Muscle of back (tissue), 3 donors: ENCODE measurements at regions not wholly inside any gene's neighbourhood (a gene's known extent, or its start where the extent isn't known, plus 50 kb on each side); places are given as distances from the start of the nearest gene placed in this dataset.

Experiments
- DNase-seq, 3 donors: peaks; one replicate each; pipeline versions ENCODE4 v3.0.0 to v3.0.0-alpha.2; 2013

DNA sequence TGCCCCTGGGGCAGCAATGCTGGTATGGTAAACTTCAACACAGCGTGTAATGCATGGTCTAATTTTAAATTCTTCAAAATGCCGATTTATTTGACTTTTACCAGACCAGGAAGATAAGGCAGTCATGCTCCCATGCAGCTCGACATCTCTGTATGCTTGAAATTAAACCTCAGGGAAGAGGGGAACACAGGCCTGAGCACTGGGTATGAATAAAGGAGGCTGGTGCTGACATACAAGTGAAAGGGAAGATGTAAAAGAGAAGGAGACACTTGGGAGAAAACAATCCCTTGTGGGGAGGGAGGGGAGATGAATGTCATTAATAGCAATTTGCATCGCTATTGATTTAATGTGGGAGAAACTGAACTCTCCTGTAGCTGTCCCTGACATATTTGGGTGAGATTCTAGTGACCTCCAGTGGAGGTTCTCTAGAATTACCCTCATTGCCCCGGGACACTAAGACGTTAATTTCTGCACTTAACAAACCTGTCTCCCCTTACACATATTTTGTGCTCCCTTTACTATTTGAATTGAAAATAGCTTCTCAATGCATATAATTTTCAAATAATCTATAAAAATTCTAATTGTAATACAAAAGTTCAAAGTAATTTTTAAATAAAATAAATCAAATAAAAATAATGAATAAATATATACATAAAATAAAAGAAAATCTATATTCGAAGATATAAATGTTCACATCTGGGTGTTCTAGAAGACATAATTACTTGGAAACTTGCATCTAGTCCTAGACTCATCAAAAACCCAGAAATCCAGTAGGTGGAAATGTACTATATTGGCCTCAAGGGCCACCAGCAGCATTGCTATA, 283.1 kb downstream of the LMX1A start:
- peak in 2 of 3 donors; percentile 60 to 73 for DNase-seq

DNA sequence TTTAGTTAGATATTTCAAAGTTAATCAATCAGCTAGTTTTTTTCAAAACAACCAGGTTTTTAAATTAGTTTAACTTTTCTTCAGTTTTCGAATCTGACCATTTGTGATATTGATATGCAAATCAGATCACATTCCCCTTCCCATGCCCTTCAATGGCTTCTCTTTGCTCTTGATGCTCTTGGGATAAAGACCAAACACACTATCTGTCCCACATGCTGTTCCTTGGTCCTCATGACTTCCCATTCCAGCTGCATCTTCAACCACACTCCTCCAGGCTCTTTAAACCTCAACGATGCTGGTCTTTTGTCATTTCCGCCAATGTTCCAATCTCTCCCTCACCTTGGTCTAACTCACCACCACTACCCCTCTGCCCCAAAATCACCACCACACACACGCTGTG, 285.8 kb downstream of the LMX1A start:
- DNase-seq: no peak

DNA sequence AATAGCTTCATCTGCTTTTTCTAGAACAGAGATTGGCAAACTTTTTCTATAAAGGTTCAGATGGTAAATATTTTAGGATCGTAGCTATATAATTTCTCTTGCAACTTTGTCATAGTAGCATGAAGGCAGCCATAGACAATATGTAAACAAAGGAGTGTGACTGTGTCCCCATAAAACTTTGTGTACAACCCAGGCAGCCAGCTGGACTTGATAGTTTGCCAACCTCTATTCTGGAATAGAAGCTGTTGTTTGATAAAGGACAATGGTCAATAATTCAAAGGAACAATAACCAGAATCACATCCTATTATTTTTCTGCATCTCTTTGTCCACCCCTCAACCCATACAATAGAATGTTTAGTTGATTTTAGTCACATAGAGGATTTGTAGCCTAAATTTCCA, 286.7 kb downstream of the LMX1A start:
- no peak for DNase-seq

GRCh38 chr1:165068741-165069140, 287.8 kb downstream of the LMX1A start:
- no peak for DNase-seq

- DNase-seq: no peak
These were observed 288.7 kb downstream of the LMX1A start for GRCh38 chr1:165067829-165068228.

- peak in 2 of 3 donors; percentile 73 to 90 for DNase-seq
These were observed 293.1 kb downstream of the LMX1A start for GRCh38 chr1:165063181-165063965.

- DNase-seq: no peak
These were observed 294.2 kb downstream of the LMX1A start for GRCh38 chr1:165062346-165062745.

- DNase-seq: no peak
These were observed 296.2 kb downstream of the LMX1A start for GRCh38 chr1:165060285-165060793.

DNA sequence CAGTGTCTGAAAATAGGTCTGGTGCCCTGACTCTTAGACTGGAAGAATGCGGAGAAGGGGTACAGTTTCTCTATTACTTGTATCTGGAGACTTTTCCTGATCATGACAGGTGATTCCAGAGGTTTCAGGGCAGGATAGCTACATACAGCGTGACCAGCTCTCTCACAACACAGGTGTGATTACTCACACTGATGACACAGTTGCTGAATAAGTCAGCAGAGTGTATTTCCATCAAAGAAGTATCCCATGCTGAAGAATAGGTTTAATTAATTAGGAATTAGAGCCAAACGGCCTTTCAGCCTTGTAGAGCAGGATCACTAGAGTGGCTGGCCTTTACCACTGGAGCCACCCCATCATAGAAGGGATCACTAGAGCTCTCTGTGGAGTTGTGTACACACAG, 298.6 kb downstream of the LMX1A start:
- DNase-seq: no peak

DNA sequence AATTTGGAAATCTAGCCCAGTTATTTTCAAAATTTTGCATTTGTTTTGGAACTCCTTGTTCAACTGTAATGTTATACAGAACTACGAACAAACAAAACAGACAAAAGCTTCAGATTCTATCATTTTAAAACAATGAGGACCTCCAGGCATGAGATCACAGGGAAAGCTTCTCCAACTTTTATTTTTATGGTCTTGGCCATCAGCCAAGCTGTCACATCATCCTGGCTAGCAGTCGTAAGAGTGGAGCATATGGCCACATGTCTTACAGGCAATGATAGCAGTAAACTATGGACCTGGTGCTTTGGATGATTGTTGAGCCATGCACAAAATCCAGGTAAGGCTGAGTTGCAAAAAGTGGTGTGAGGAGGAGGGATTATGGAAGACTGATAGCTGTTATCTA, 299.6 kb downstream of the LMX1A start:
- DNase-seq: peak in 2 of 3 donors; percentile 74 to 81

- no peak for DNase-seq
These were observed 300.9 kb downstream of the LMX1A start for GRCh38 chr1:165055581-165055980.

DNA sequence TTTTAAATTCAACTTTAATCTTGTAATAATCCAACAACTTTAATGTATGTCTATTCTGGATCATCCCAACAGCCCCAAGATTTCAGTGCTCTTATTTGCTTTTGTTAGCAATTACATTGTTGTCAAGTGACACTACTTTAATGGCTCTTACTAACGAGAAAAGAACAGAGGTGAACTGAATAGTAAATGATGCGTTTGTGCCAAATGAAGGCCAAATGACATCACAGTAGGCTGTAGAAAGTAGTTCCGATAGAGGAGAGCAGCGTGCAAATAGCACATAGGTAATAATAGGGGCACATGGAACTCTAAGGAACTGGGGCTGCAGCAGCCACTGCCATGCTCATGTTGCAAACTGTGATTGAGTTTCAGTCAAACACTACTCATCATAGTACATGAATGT, 301.9 kb downstream of the LMX1A start:
- DNase-seq: no peak

DNA sequence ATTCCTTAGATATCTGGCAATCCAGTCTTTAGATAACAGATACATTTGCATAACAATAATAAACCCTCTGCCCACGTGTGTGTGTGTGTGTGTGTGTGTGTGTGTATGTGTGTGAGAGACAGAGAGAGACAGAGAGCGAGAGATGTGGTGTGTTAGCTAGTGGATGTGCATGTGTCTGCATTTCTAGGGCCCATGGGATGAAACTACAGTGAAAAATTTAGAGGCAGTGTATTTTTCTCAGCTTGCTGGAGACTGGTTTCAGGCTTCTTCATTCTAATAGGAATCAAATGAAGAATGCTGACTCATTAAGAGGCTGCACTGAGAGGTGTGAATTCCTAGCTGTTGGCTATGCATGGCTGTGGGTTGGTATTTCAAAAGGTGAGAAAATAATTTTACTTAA, 303.2 kb downstream of the LMX1A start:
- peak in 2 of 3 donors; percentile 33 to 66 for DNase-seq

DNA sequence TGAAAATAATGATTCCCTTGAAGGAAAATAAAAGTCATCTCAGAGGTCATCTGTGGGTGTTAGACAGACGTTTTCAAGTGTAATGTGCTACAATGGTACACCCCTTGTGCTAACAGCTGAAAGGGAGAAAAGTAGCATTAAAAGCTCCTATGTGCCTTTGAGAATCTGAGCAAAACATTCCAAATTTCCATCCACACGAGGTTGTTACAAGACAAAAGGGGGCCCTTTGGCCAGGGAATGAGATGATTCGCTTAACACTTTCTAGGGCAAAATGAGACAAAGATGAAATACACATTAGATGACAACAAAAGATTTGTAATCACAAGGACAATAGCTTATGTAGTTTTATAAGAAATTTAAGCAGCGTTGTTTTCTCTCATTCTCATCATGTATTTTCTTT, 303.6 kb downstream of the LMX1A start:
- DNase-seq: peak in 2 of 3 donors; percentile 44 to 65

GRCh38 chr1:165052431-165052830, 304.1 kb downstream of the LMX1A start:
- DNase-seq: peak in 2 of 3 donors; percentile 42 to 54

- DNase-seq: no peak
These were observed 306.3 kb downstream of the LMX1A start for GRCh38 chr1:165050246-165050645.

DNA sequence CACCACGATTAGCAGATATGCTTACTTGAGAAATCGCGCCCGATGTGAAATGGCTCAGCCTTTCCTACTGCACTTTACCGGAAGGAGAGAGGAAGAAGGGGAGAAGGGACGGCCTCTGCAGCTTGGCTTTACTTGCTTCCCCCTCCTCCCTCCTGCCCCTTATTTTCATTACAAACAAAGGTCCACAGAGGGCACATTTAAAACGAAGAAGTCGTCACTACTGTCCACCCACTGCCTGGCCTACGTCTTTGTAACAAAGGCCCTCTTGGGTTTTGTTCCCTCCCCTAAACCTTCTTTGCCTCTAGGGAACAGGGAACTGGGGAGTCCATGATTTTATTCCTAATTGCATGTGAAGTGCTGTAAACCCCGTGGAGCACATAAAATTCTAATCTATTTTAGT, 308.5 kb downstream of the LMX1A start:
- DNase-seq: no peak

DNA sequence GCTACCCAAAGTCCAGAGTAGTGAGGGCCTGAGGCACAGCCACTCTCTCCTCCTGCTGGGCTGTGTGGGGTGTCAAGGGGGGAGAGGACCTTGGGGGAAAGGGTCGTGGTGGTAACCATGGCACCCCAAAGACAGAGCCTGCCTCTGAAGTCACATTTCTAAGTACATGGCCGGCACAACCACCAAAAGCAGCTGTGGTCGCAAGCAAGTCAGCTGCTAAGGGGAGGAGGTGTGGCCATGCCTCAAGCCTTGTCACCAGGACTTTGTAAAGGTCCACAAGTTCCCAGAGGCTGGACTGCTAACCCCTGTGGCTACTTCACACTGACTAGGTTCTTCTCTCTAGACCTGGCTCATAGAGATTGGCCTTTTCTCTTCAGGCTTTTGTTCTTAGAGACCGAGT, 310.6 kb downstream of the LMX1A start:
- DNase-seq: no peak

DNA sequence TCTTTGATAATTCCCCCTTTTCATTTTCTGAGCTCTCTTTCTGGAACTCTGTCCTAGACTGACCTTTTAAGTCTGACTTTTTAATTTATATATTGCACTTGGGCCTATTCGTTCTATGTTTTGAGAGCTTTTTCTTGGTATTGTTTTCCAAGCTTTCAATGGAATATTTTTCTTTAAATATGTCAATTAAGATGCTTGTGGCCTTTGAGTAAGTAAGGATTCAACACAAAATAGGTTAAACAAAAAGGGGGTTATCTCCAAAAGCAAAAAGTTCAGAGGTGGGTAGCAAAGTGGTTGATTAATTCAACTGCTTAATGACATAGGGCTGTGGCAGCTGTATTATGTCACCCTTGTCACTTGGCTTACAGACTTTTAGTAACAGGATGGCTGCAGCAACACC, 315.9 kb downstream of the LMX1A start:
- DNase-seq: no peak

- no peak for DNase-seq
These were observed 316.5 kb downstream of the LMX1A start for GRCh38 chr1:165039996-165040395.

GRCh38 chr1:165036403-165036802, 320.1 kb downstream of the LMX1A start:
- no peak for DNase-seq

- DNase-seq: no peak
These were observed 322.2 kb downstream of the LMX1A start for GRCh38 chr1:165034136-165034809.
